A549 (cell line): ENCODE measurements at regions not wholly inside any gene's neighbourhood (a gene's known extent, or its start where the extent isn't known, plus 50 kb on each side); places are given as distances from the start of the nearest gene placed in this dataset.

Source experiments
- CBX8 ChIP-seq: fragments of 200-600 bp; sonication (generic); IDR thresholded peaks from 2 replicates; pipeline ENCODE4 v1.6.1; 2016
- CHD2 ChIP-seq: fragments of 150-350 bp; IDR thresholded peaks from 2 replicates; pipeline ENCODE4 v1.6.1; 2014; ENCODE audit warnings: low read length; ENCODE audit not compliant: partially characterized antibody
- KDM5A ChIP-seq: fragments of 200-600 bp; sonication (generic); IDR thresholded peaks from 2 replicates; pipeline ENCODE4 v1.6.1; 2016; ENCODE audit warnings: antibody characterized with exemption, mild to moderate bottlenecking
- MAX ChIP-seq: IDR thresholded peaks from 2 replicates; pipeline ENCODE4 v1.6.1; 2012
- MYC ChIP-seq: IDR thresholded peaks from 2 replicates; pipeline ENCODE4 v1.6.1; 2012; ENCODE audit warnings: mild to moderate bottlenecking, inconsistent platforms, low read length, improper control_type of control experiment, borderline replicate concordance
- POLR2A ChIP-seq: IDR thresholded peaks from 2 replicates; pipeline ENCODE4 v1.6.1; 2012; ENCODE audit warnings: mild to moderate bottlenecking, low read length
- RNF2 ChIP-seq: fragments of 200-600 bp; sonication (generic); IDR thresholded peaks from 2 replicates; pipeline ENCODE4 v1.6.1; 2016; ENCODE audit warnings: low read depth, mild to moderate bottlenecking, antibody characterized with exemption, moderate library complexity, borderline replicate concordance
- TP53 ChIP-seq: fragments of 250-450 bp; sonication (Bioruptor Pico); IDR thresholded peaks from 2 replicates; pipeline ENCODE4 v1.5.0; 2021; ENCODE audit warnings: mild to moderate bottlenecking, moderate library complexity
- USF2 ChIP-seq: fragments of 450-650 bp; IDR thresholded peaks from 2 replicates; pipeline ENCODE4 v1.6.1; 2014; ENCODE audit warnings: antibody characterized with exemption
- ZNF302 ChIP-seq: fragments of 250-450 bp; sonication (Bioruptor Pico); IDR thresholded peaks from 2 replicates; pipeline ENCODE4 v1.9.0; 2021; ENCODE audit warnings: inconsistent platforms, mild to moderate bottlenecking, moderate library complexity
- TF ChIP-seq, protein P1 (sequence below): fragments of >200 bp; sonication (Bioruptor Twin); formaldehyde crosslinking; IDR thresholded peaks from 3 replicates; pipeline ENCODE4 v1.5.1; 2016
- TF ChIP-seq, protein P2 (sequence below): fragments of 200-600 bp; sonication (generic); IDR thresholded peaks from 2 replicates; pipeline ENCODE4 v1.6.1; 2016; ENCODE audit warnings: antibody characterized with exemption, mild to moderate bottlenecking, moderate library complexity

DNA sequence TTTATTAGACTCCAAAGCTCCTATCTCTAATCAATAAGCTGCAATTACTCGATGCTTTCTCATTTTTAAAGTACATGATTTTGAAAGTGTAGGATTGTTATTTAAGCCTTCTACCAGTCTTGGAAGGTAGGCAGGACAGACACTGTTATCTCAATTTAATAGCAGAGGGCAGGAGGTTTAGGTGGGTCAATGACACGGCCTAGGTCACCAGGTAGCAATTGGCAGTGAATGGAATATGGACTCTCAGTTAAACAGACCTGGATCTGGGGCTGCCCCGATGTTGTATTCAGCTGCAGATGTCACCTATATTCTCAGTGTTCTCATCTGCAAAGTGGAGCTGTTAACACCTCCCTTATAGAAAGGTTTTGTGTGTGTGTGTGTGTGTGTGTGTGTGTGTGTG lies 124.4 kb upstream of the ANKFN1 start:
- TF ChIP-seq MAX: no peak
- no peak for TF ChIP-seq USF2
- TF ChIP-seq CHD2: no peak
- no peak for TF ChIP-seq KDM5A
- TF ChIP-seq, protein P1, sequence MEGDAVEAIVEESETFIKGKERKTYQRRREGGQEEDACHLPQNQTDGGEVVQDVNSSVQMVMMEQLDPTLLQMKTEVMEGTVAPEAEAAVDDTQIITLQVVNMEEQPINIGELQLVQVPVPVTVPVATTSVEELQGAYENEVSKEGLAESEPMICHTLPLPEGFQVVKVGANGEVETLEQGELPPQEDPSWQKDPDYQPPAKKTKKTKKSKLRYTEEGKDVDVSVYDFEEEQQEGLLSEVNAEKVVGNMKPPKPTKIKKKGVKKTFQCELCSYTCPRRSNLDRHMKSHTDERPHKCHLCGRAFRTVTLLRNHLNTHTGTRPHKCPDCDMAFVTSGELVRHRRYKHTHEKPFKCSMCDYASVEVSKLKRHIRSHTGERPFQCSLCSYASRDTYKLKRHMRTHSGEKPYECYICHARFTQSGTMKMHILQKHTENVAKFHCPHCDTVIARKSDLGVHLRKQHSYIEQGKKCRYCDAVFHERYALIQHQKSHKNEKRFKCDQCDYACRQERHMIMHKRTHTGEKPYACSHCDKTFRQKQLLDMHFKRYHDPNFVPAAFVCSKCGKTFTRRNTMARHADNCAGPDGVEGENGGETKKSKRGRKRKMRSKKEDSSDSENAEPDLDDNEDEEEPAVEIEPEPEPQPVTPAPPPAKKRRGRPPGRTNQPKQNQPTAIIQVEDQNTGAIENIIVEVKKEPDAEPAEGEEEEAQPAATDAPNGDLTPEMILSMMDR: no peak
- TF ChIP-seq MYC: no peak
- no peak for TF ChIP-seq TP53 (CRISPR knock-in tag)
- TF ChIP-seq CBX8: no peak
- TF ChIP-seq, protein P2, sequence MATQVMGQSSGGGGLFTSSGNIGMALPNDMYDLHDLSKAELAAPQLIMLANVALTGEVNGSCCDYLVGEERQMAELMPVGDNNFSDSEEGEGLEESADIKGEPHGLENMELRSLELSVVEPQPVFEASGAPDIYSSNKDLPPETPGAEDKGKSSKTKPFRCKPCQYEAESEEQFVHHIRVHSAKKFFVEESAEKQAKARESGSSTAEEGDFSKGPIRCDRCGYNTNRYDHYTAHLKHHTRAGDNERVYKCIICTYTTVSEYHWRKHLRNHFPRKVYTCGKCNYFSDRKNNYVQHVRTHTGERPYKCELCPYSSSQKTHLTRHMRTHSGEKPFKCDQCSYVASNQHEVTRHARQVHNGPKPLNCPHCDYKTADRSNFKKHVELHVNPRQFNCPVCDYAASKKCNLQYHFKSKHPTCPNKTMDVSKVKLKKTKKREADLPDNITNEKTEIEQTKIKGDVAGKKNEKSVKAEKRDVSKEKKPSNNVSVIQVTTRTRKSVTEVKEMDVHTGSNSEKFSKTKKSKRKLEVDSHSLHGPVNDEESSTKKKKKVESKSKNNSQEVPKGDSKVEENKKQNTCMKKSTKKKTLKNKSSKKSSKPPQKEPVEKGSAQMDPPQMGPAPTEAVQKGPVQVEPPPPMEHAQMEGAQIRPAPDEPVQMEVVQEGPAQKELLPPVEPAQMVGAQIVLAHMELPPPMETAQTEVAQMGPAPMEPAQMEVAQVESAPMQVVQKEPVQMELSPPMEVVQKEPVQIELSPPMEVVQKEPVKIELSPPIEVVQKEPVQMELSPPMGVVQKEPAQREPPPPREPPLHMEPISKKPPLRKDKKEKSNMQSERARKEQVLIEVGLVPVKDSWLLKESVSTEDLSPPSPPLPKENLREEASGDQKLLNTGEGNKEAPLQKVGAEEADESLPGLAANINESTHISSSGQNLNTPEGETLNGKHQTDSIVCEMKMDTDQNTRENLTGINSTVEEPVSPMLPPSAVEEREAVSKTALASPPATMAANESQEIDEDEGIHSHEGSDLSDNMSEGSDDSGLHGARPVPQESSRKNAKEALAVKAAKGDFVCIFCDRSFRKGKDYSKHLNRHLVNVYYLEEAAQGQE: no peak
- no peak for TF ChIP-seq POLR2A
- no peak for TF ChIP-seq RNF2
- TF ChIP-seq ZNF302 (CRISPR knock-in tag): no peak
